Esophagus squamous epithelium (tissue), 4 donors: ENCODE measurements at regions not wholly inside any gene's neighbourhood (a gene's known extent, or its start where the extent isn't known, plus 50 kb on each side); places are given as distances from the start of the nearest gene placed in this dataset.

Experiments used
- CTCF ChIP-seq, 6 experiments: fragments of 450-650 bp in 4 of 6; fragments of 200-600 bp in 2 of 6; sonication (generic) in 2 of 6; IDR thresholded peaks; one replicate each; pipeline ENCODE4 v1.5.1; 2016 to 2019; ENCODE audit warnings: antibody characterized with exemption in 6 of 6, mild to moderate bottlenecking in 4 of 6, moderate library complexity in 4 of 6
- POLR2A ChIP-seq, 4 donors: fragments of 450-650 bp; IDR thresholded peaks; one replicate each; pipeline ENCODE4 v1.6.1; 2017; ENCODE audit warnings: antibody characterized with exemption in 4 of 4, mild to moderate bottlenecking in 4 of 4, moderate library complexity in 3 of 4

- TF ChIP-seq POLR2A (IDR thresholded peaks at IDR 0.05) (no peak), CTCF (IDR thresholded peaks at IDR 0.05) (no peak)
These were observed 223.5 kb upstream of the DAB2 start for GRCh38 chr5:39648085-39648847.
